NCI-H2081 (cell line): ENCODE measurements at regions not wholly inside any gene's neighbourhood (a gene's known extent, or its start where the extent isn't known, plus 50 kb on each side); places are given as distances from the start of the nearest gene placed in this dataset.

Experiments used
- DNase-seq, 2 experiments: peaks; one replicate each; lab custom pipeline; 2025; lab: John Stamatoyannopoulos, UW

DNA sequence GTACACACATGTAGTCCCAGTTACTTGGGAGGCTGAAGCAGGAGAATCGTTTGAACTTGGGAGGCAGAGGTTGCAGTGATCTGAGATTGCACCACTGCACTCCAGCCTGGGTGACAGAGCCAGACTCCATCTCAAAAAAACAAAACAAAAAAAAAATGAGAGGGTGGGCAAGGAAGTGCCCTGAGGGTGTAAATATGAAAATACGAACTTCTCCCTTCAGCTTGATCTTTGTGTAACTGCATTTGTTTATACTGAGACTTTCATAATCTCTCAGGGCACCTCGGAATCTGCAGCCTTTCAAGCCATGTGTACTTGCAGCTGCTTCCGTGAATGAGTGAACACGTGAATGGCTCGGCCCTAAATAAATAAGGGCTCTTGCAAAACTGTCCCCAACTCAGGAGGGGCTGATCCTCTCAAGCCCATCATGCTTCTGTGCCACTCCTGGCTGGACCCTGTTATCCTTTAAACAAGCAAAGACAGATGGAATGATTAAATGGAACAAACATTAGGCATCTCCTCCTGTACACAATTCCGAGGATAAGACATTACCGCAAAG lies 96.8 kb downstream of the BOD1L2 start:
- no peak for DNase-seq

GRCh38 chr18:57249179-57249578 lies 102.3 kb downstream of the BOD1L2 start:
- DNase-seq, result no peak

- no peak for DNase-seq
Observed at GRCh38 chr18:57249883-57250282, 102.5 kb upstream of the ST8SIA3 start.

GRCh38 chr18:57251747-57252146 lies 100.6 kb upstream of the ST8SIA3 start:
- DNase-seq, result no peak

DNA sequence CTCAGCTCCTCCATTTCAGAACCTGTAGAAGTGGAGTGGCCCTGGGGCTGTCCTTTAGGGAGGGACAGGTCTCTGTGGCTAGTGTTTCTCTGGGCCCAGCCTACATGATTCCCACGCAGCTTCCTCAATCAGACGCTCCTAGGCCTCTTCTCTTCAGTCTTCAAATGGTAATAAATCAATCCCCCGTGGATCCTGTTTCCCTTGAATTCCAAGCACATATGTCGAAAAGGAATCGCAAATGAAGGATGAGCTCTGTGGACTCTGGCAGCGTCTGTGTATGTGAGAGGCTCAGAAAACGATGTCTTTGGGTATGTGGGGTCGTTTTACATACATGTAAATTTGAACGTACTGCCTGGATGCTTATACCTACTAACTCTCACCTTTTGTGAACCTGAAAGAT lies 98.5 kb upstream of the ST8SIA3 start:
- DNase-seq, result no peak

DNA sequence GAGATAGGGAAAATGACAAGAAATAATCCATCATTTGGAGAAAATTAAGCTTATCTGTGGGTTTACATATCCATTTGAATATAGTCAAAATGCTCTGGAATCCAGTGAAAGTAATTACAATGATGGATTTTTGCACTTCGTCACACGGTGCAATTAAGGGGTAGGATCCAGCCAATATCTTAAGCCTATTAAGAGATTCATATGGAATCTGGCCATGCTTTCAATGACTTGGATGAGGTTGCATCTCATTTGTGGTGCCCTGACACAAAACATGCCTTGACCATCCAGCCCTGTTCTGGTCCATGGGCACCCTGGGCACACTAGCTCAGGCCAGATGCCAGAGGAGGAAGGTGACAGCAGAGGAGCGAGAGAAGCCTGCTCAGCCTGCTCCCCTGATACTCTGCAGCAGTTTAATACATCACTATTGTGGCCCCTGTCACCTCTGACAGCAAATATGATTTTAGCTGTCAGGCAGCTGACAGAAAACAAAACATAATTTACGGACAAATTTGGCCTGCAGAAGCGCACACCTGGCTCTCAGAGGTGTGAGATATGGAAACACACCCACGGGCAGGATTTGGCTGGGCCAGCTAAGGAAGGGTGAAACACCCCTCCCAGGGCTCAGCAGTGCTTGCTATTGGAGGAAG lies 94.1 kb upstream of the ST8SIA3 start:
- no peak for DNase-seq

- DNase-seq, result no peak
Observed at GRCh38 chr18:57267368-57267925, 84.9 kb upstream of the ST8SIA3 start.

DNA sequence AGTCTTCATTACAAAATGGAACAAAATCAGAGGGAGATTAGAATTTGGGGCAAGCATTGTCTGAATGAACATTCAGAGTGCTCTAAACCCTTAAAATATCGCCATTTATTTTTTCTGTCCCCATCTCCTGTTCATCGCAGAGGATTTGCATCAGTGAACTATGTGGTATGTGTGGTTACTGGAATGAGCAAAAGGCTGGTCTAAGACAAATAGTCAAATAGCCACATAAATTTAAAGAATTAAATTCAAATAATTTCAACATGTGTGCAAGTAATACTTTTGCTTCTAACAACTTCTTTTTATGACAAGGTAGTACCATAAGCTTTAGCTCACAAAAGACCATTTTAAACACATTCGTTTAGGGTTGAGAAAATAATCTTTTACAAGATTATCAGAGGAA lies 82.6 kb upstream of the ST8SIA3 start:
- DNase-seq, result no peak

GRCh38 chr18:57270156-57270555 lies 82.2 kb upstream of the ST8SIA3 start:
- DNase-seq, result no peak

DNA sequence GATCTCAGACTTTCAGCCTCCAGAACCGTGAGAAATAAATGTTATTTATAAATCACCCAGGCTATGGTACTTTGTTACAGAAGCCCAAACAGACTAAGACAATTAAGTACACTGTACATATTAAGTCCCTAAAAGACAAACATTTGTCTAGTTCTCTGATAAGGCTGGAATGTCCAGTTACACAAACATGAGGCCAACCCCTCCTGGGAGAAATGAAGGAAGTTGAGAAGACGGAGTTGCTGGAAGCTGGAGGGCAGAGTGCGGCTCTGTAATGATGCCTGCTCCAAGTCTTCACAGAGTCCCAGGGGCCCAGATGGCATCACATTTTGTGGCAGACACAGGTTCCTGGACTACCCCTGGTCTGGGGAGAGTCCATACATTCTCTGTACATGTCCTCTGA lies 79.2 kb upstream of the ST8SIA3 start:
- no peak for DNase-seq

DNA sequence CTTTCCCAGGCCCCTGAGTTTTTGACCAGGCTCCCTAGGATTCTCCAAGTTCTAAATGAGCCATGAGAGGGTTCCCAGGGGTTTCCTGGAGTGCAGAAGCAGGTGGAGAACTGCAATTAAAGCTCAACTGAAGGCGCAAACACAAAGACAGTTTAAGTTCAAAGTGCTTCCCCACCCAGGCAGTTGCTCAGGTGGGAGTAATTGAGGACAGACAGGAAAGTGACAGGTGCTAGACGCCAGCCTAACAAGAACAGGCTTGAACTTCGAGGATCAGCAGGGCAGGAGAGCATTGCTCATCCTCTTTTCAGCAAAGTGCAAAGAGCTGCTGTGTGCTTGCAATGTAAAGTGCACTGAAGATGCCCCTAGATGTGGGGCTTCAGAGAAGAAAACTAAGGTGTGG lies 77.2 kb upstream of the ST8SIA3 start:
- DNase-seq, result no peak

DNA sequence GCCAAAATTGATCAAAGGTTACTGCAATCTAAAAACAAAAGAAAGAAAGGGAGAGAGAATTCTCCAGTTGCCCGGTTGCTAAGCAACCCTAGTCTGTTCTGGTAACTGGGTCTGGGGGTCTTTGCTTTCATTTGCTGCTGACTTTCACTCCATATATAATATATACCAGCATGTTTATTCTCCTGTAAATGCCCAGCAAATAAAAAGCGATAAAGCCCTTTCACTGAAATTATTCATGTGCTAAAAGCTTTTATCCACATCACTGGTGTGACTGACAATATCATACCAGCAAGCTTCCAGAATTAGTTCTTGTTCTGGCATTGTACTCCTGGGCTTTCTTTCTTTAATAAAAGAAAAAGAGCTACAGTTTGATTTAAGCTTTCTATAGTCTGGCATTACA lies 75.5 kb upstream of the ST8SIA3 start:
- DNase-seq, result peak; percentile 0 to 13

GRCh38 chr18:57278933-57279332 lies 73.4 kb upstream of the ST8SIA3 start:
- no peak for DNase-seq

DNA sequence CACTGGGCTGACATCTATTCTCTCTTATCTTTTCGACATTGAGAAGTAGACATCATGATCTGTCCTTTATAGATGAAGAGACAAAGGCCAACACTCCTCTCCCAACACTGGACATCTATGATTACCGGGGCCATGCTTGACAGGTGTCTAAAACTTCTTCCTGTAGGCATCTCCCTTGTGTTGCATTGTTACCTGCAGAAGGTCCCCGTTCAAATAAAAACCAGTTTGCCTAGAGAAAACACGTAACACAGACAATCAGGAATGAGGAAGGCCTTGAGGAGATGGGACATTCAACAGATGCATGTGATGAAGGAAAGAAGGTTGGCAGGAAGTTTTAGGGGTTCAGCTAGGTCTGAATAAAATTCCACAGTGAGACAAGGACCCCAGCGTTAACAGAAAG lies 70.8 kb upstream of the ST8SIA3 start:
- DNase-seq, result no peak

- no peak for DNase-seq
Observed at GRCh38 chr18:57286949-57287348, 65.4 kb upstream of the ST8SIA3 start.

GRCh38 chr18:57287766-57288165 lies 64.6 kb upstream of the ST8SIA3 start:
- DNase-seq, result no peak

- no peak for DNase-seq
Observed at GRCh38 chr18:57294547-57294946, 57.8 kb upstream of the ST8SIA3 start.

DNA sequence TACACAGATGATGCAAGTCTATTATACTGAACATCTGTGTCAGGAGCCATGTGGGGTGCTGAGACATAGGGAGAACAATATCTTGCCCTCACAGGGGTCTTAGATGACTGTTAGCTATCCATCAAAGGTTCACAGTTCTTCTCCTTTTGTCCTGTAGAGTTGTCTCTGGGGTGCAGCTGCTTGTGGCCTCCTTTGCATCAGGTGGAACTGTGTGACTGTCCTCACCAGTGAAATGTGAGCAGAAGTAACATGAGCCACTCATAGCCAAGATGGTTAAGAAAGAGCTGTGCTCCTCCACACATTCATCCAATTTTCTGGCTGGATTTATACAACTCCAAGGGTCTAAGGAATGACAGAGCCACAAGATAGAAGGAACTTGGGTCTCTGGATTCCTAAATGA lies 56.0 kb upstream of the ST8SIA3 start:
- no peak for DNase-seq

- DNase-seq, result no peak
Observed at GRCh38 chr18:57297306-57297705, 55.1 kb upstream of the ST8SIA3 start.

- DNase-seq, result no peak
Observed at GRCh38 chr18:57299931-57300330, 52.4 kb upstream of the ST8SIA3 start.

DNA sequence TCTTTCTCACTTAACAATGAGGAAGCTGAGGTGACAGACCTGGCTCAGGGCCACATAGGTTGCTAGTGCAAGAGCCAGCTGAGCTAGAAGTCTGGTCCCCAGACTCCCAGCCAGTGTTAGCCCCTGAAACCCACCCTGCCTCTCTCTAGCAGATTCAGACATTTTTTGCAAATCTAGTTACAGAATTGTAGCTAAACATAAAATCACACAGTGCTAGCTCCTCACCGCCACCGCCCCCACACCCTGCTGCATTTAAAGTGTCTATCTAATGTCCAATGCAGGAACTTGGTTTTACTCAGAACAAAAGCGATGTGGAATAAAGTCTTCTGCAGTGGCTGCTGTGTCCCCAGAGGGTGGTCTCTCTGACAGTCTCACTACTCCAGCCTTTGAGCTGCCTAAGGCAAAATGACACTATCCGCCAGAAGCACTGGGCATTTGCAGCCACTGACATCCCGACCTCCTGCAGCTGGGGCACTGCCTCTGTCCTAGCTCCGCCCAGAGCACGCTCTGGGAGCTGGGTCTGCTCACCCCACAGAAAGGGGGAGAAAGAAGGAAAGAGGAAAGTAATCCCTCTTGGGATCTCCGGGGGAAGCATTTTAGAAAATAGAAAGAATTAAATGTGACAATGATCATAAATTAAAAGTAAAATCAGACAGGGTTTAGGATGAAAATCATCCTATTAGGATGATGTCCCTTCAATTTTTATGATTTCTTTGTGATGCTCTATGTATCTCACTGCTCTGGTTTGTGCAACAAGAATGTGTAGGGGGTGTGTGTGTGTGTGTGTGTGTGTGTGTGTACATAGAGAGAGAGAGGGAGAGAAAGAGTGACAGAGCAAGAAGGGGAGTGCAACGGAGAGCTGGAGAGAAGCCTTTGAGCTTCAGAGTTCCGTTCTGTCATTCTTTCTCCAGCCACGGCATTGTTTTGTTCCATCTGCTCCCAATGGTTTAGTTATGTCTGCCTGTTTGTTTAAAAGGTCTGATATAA lies 50.5 kb upstream of the ST8SIA3 start:
- DNase-seq, result no peak
